Colonic mucosa (tissue), 4 donors: ENCODE measurements at regions not wholly inside any gene's neighbourhood (a gene's known extent, or its start where the extent isn't known, plus 50 kb on each side); places are given as distances from the start of the nearest gene placed in this dataset.

Experiments used
- DNase-seq: peaks from one replicate; pipeline ENCODE4 v3.0.0-alpha.2; 2020
- H3K27ac ChIP-seq: fragments of 200-600 bp; one replicate; pipeline ENCODE4 v1.8.0; 2021
- H3K27me3 ChIP-seq: fragments of 200-600 bp; one replicate; pipeline ENCODE4 v1.8.0; 2021
- H3K36me3 ChIP-seq: fragments of 200-600 bp; one replicate; pipeline ENCODE4 v1.8.0; 2021
- H3K4me1 ChIP-seq: fragments of 200-600 bp; one replicate; pipeline ENCODE4 v1.8.0; 2021; ENCODE audit warnings: mild to moderate bottlenecking
- H3K4me3 ChIP-seq: fragments of 200-600 bp; one replicate; pipeline ENCODE4 v1.8.0; 2021
- H3K9ac ChIP-seq, 2 donors: one replicate each; pipeline ENCODE4 v1.7.0; 2013; ENCODE audit warnings: control low read depth in 2 of 2, low read depth in 2 of 2, low read length in 2 of 2
- H3K9me3 ChIP-seq: fragments of 200-600 bp; one replicate; pipeline ENCODE4 v1.8.0; 2021
- CTCF ChIP-seq: fragments of 200-600 bp; IDR thresholded peaks from one replicate; pipeline ENCODE4 v1.8.0; 2022; ENCODE audit warnings: antibody characterized with exemption, mild to moderate bottlenecking
- intact Hi-C: fragments of 100-400 bp; cut with DNase I; formaldehyde crosslinking; loops from one replicate; pipeline ENCODE4 v1.14.1; 2022
- donor health status: healthy.
- donor health status: DM: no; HTN: no; CAD: no.
- donor health status: DM: no; HTN: no; CAD: no.

- Histone ChIP-seq H3K27ac (no peak overlapping the region), H3K9me3 (no peaks in the 10 kb centered on the region), H3K4me3 (no peak overlapping the region), H3K4me1 (no peaks in the 10 kb centered on the region), H3K27me3 (no peaks in the 10 kb centered on the region), H3K36me3 (no peaks in the 10 kb centered on the region), H3K9ac (no peak overlapping the region)
- TF ChIP-seq CTCF, result no peak
- no peak for DNase-seq
- intact Hi-C loops, result no loop called here
Measured at GRCh38 chr6:21816231-21816630, 222.7 kb downstream of the SOX4 start.

GRCh38 chr6:21820442-21820841 lies 226.9 kb downstream of the SOX4 start:
- H3K36me3 ChIP-seq, result no peaks in the 10 kb centered on the region
- no peak for DNase-seq
- no peak overlapping the region for H3K4me3 ChIP-seq
- intact Hi-C loops, result no loop called here
- no peaks in the 10 kb centered on the region for H3K9me3 ChIP-seq
- H3K27me3 ChIP-seq, result no peaks in the 10 kb centered on the region
- no peaks in the 10 kb centered on the region for H3K4me1 ChIP-seq
- no peak overlapping the region for H3K9ac ChIP-seq
- H3K27ac ChIP-seq, result no peak overlapping the region
- TF ChIP-seq CTCF, result no peak

GRCh38 chr6:21823371-21823770 lies 229.8 kb downstream of the SOX4 start:
- Histone ChIP-seq H3K27ac (no peak overlapping the region), H3K4me3 (no peak overlapping the region), H3K36me3 (no peaks in the 10 kb centered on the region), H3K4me1 (no peaks in the 10 kb centered on the region), H3K9ac (no peak overlapping the region), H3K9me3 (no peaks in the 10 kb centered on the region), H3K27me3 (no peaks in the 10 kb centered on the region)
- TF ChIP-seq CTCF, result no peak
- DNase-seq, result no peak
- intact Hi-C loops, result no loop called here

GRCh38 chr6:21824431-21825177 lies 231.1 kb downstream of the SOX4 start:
- H3K36me3 ChIP-seq, result no peaks in the 10 kb centered on the region
- intact Hi-C loops, result no loop called here
- DNase-seq, result no peak
- no peak for TF ChIP-seq CTCF
- H3K4me1 ChIP-seq, result no peaks in the 10 kb centered on the region
- H3K9me3 ChIP-seq, result no peaks in the 10 kb centered on the region
- no peak overlapping the region for H3K27ac ChIP-seq
- no peak overlapping the region for H3K4me3 ChIP-seq
- H3K27me3 ChIP-seq, result no peaks in the 10 kb centered on the region
- no peak overlapping the region for H3K9ac ChIP-seq

GRCh38 chr6:21826023-21826422 lies 232.5 kb downstream of the SOX4 start:
- intact Hi-C loops, result no loop called here
- H3K4me3 ChIP-seq, result no peak overlapping the region
- H3K27me3 ChIP-seq, result no peaks in the 10 kb centered on the region
- H3K36me3 ChIP-seq, result no peaks in the 10 kb centered on the region
- no peak for DNase-seq
- H3K9ac ChIP-seq, result no peak overlapping the region
- no peaks in the 10 kb centered on the region for H3K4me1 ChIP-seq
- H3K27ac ChIP-seq, result no peak overlapping the region
- no peaks in the 10 kb centered on the region for H3K9me3 ChIP-seq
- no peak for TF ChIP-seq CTCF
